IPS-15b (cell line): ENCODE measurements at regions not wholly inside any gene's neighbourhood (a gene's known extent, or its start where the extent isn't known, plus 50 kb on each side); places are given as distances from the start of the nearest gene placed in this dataset.

Experiments
- H3K27me3 ChIP-seq: one replicate; pipeline ENCODE4 v1.6.1; 2013; ENCODE audit warnings: low read length; ENCODE audit not compliant: control insufficient read depth, insufficient read depth
- H3K36me3 ChIP-seq: one replicate; pipeline ENCODE4 v1.6.1; 2013; ENCODE audit warnings: low read length; ENCODE audit not compliant: control insufficient read depth, insufficient read depth
- H3K4me1 ChIP-seq: one replicate; pipeline ENCODE4 v1.6.1; 2013; ENCODE audit warnings: mild to moderate bottlenecking, low read length; ENCODE audit not compliant: control insufficient read depth, insufficient read depth
- H3K4me3 ChIP-seq: one replicate; pipeline ENCODE4 v1.5.1; 2013; ENCODE audit warnings: low read depth, low read length
- H3K9ac ChIP-seq: one replicate; pipeline ENCODE4 v1.6.1; 2013; ENCODE audit warnings: low read depth, mild to moderate bottlenecking, low read length
- H3K9me3 ChIP-seq: one replicate; pipeline ENCODE4 v1.6.1; 2013; ENCODE audit warnings: mild to moderate bottlenecking, low read length; ENCODE audit not compliant: control insufficient read depth, insufficient read depth

GRCh38 chr10:8520382-8520781 is 465.9 kb downstream of the GATA3 start:
- H3K9me3 ChIP-seq = no peaks in the 10 kb centered on the region
- H3K9ac ChIP-seq = no peak overlapping the region
- no peaks in the 10 kb centered on the region for H3K4me1 ChIP-seq
- H3K4me3 ChIP-seq = no peak overlapping the region
- H3K36me3 ChIP-seq = no peaks in the 10 kb centered on the region
- no peaks in the 10 kb centered on the region for H3K27me3 ChIP-seq

GRCh38 chr10:8527773-8528172 is 473.3 kb downstream of the GATA3 start:
- Histone ChIP-seq H3K4me3 (no peak overlapping the region), H3K36me3 (no peaks in the 10 kb centered on the region), H3K9ac (no peak overlapping the region), H3K4me1 (no peaks in the 10 kb centered on the region), H3K27me3 (no peaks in the 10 kb centered on the region), H3K9me3 (no peaks in the 10 kb centered on the region)

- Histone ChIP-seq H3K4me3 (no peak overlapping the region), H3K9ac (no peak overlapping the region), H3K27me3 (no peaks in the 10 kb centered on the region), H3K36me3 (no peaks in the 10 kb centered on the region), H3K9me3 (no peaks in the 10 kb centered on the region), H3K4me1 (no peaks in the 10 kb centered on the region)
These were observed 476.6 kb downstream of the GATA3 start for GRCh38 chr10:8531116-8531515.

GRCh38 chr10:8532647-8533046 is 478.2 kb downstream of the GATA3 start:
- H3K4me3 ChIP-seq = no peak overlapping the region
- no peaks in the 10 kb centered on the region for H3K4me1 ChIP-seq
- H3K9ac ChIP-seq = no peak overlapping the region
- no peaks in the 10 kb centered on the region for H3K27me3 ChIP-seq
- H3K9me3 ChIP-seq = no peaks in the 10 kb centered on the region
- no peaks in the 10 kb centered on the region for H3K36me3 ChIP-seq

- H3K27me3 ChIP-seq = no peaks in the 10 kb centered on the region
- H3K36me3 ChIP-seq = no peaks in the 10 kb centered on the region
- no peaks in the 10 kb centered on the region for H3K9me3 ChIP-seq
- H3K4me3 ChIP-seq = no peak overlapping the region
- no peak overlapping the region for H3K9ac ChIP-seq
- no peaks in the 10 kb centered on the region for H3K4me1 ChIP-seq
These were observed 479.0 kb downstream of the GATA3 start for GRCh38 chr10:8533462-8533861.

GRCh38 chr10:8534096-8534495 is 479.6 kb downstream of the GATA3 start:
- Histone ChIP-seq H3K27me3 (no peaks in the 10 kb centered on the region), H3K36me3 (no peaks in the 10 kb centered on the region), H3K4me3 (no peak overlapping the region), H3K9ac (no peak overlapping the region), H3K4me1 (no peaks in the 10 kb centered on the region), H3K9me3 (no peaks in the 10 kb centered on the region)

- Histone ChIP-seq H3K4me3 (no peak overlapping the region), H3K27me3 (no peaks in the 10 kb centered on the region), H3K9ac (no peak overlapping the region), H3K4me1 (no peaks in the 10 kb centered on the region), H3K36me3 (no peaks in the 10 kb centered on the region), H3K9me3 (no peaks in the 10 kb centered on the region)
These were observed 480.4 kb downstream of the GATA3 start for GRCh38 chr10:8534891-8535290.

GRCh38 chr10:8539056-8539455 is 484.6 kb downstream of the GATA3 start:
- Histone ChIP-seq H3K4me3 (no peak overlapping the region), H3K9me3 (no peaks in the 10 kb centered on the region), H3K27me3 (no peaks in the 10 kb centered on the region), H3K36me3 (no peaks in the 10 kb centered on the region), H3K4me1 (no peaks in the 10 kb centered on the region), H3K9ac (no peak overlapping the region)

GRCh38 chr10:8543361-8544056 is 489.0 kb downstream of the GATA3 start:
- Histone ChIP-seq H3K27me3 (no peaks in the 10 kb centered on the region), H3K4me3 (no peak overlapping the region), H3K9ac (no peak overlapping the region), H3K36me3 (no peaks in the 10 kb centered on the region), H3K4me1 (no peaks in the 10 kb centered on the region), H3K9me3 (no peaks in the 10 kb centered on the region)

- no peak overlapping the region for H3K9ac ChIP-seq
- no peaks in the 10 kb centered on the region for H3K27me3 ChIP-seq
- no peaks in the 10 kb centered on the region for H3K4me1 ChIP-seq
- H3K9me3 ChIP-seq = no peaks in the 10 kb centered on the region
- H3K36me3 ChIP-seq = no peaks in the 10 kb centered on the region
- no peak overlapping the region for H3K4me3 ChIP-seq
These were observed 489.5 kb downstream of the GATA3 start for GRCh38 chr10:8544057-8544380.

GRCh38 chr10:8544500-8544899 is 490.0 kb downstream of the GATA3 start:
- Histone ChIP-seq H3K9ac (no peak overlapping the region), H3K36me3 (no peaks in the 10 kb centered on the region), H3K4me1 (no peaks in the 10 kb centered on the region), H3K9me3 (no peaks in the 10 kb centered on the region), H3K27me3 (no peaks in the 10 kb centered on the region), H3K4me3 (no peak overlapping the region)

- no peak overlapping the region for H3K4me3 ChIP-seq
- no peaks in the 10 kb centered on the region for H3K9me3 ChIP-seq
- H3K27me3 ChIP-seq = no peaks in the 10 kb centered on the region
- H3K4me1 ChIP-seq = no peaks in the 10 kb centered on the region
- no peak overlapping the region for H3K9ac ChIP-seq
- no peaks in the 10 kb centered on the region for H3K36me3 ChIP-seq
These were observed 500.1 kb downstream of the GATA3 start for GRCh38 chr10:8554574-8554973.
